Aorta (tissue), 5 donors: ENCODE measurements at regions not wholly inside any gene's neighbourhood (a gene's known extent, or its start where the extent isn't known, plus 50 kb on each side); places are given as distances from the start of the nearest gene placed in this dataset.

Source experiments
- ATAC-seq: fragments of 200-7000 bp; cut with Tn5 transposase; one replicate; pipeline ENCODE4 v1.9.1; 2022; ENCODE audit warnings: moderate library complexity; ENCODE audit not compliant: low FRiP score
- DNase-seq, 2 donors: peaks; one replicate each; pipeline ENCODE4 v3.0.0-alpha.2; 2020
- H3K27ac ChIP-seq, 2 donors: one replicate each; pipeline ENCODE4 v1.5.1; 2013; ENCODE audit warnings: low read length in 2 of 2, mild to moderate bottlenecking in 2 of 2, moderate library complexity in 2 of 2, control low read depth in 1 of 2, inconsistent platforms in 1 of 2, low read depth in 1 of 2
- H3K27me3 ChIP-seq, 2 donors: one replicate each; pipeline ENCODE4 v1.6.1; 2013; ENCODE audit warnings: control low read depth in 1 of 2, low read length in 1 of 2, mild to moderate bottlenecking in 1 of 2, moderate library complexity in 1 of 2; ENCODE audit not compliant: insufficient read depth in 2 of 2, control insufficient read depth in 1 of 2
- H3K36me3 ChIP-seq, 2 donors: one replicate each; pipeline ENCODE4 v1.6.1; 2013; ENCODE audit warnings: control low read depth in 1 of 2, low read length in 1 of 2, mild to moderate bottlenecking in 1 of 2; ENCODE audit not compliant: insufficient read depth in 2 of 2, control insufficient read depth in 1 of 2
- H3K4me1 ChIP-seq, 2 donors: one replicate each; pipeline ENCODE4 v1.6.1; 2013; ENCODE audit warnings: low read length in 2 of 2, control low read depth in 1 of 2, mild to moderate bottlenecking in 1 of 2, moderate library complexity in 1 of 2; ENCODE audit not compliant: insufficient read depth in 2 of 2, control insufficient read depth in 1 of 2
- H3K4me3 ChIP-seq, 2 donors: one replicate each; pipeline ENCODE4 v1.5.1; 2013; ENCODE audit warnings: low read length in 2 of 2, control low read depth in 1 of 2, mild to moderate bottlenecking in 1 of 2
- H3K9me3 ChIP-seq: one replicate; pipeline ENCODE4 v1.6.1; 2013; ENCODE audit warnings: mild to moderate bottlenecking, low read length; ENCODE audit not compliant: control insufficient read depth
- WGBS, 2 donors: extraction: QIAGEN DNeasy Blood & Tissue Kit; methylation state at CpG; one replicate each; pipeline ENCODE4 v1.1.7; 2013; 5-methylcytosine and 5-hydroxymethylcytosine counted together
- intact Hi-C, 2 donors: fragments of 100-400 bp; cut with DNase I; formaldehyde crosslinking; loops; one replicate each; pipeline versions ENCODE4 v1.14.2 to v1.15.0; 2022
- donor health status: healthy with polysubstance abuse.
- donor health status: Bipolar disorder and iron deficiency.
- donor health status: DM: no; HTN: no; CAD: no.
- donor health status: DM: no; HTN: no; CAD: no.
- donor health status: DM: yes; HTN: yes; CAD: no.

DNA sequence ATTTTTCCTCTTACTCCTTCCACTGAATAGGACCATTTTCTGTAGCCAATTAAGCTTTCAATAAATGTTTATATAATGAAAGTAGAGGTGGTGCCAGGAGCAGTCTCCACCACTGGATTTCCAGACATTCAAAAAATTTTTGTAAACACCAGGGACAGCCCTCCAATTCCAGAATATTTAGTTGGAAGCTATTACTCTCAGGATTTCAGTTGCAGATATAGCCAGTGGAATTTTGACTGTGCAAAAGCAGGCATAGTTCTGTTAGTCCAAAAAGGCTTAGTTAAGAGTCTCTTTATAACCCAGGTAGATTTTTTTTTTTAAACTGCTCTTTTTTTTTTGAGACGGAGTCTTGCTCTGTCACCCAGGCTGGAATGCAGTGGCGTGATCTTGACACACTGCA, 138.1 kb upstream of the DMRT1 start:
- intact Hi-C loops, result no loop called here
- peaks cover 0 to 16% of the 10 kb centered on the region in 2 donors for H3K4me1 ChIP-seq
- WGBS, 2 donors, result 7 to 10% methylated on average over 2 of the region's 2 CpGs

GRCh38 chr9:706073-706472, 135.4 kb upstream of the DMRT1 start:
- H3K4me3 ChIP-seq, result no peak overlapping the region
- no peak for ATAC-seq
- no peaks in the 10 kb centered on the region for H3K9me3 ChIP-seq
- H3K27me3 ChIP-seq, result no peaks in the 10 kb centered on the region
- DNase-seq, result no peak
- peak overlapping the region in 1 of 2 donors; percentile 97 for H3K27ac ChIP-seq
- intact Hi-C loops, result no loop called here
- 24 to 28% methylated on average over 2 of the region's 2 CpGs for WGBS, 2 donors
- H3K4me1 ChIP-seq, result peaks cover 0 to 3% of the 10 kb centered on the region in 2 donors
- H3K36me3 ChIP-seq, result peaks cover 0 to 3% of the 10 kb centered on the region in 2 donors

More for the DNA sequence above, 138.1 kb upstream of the DMRT1 start:
- H3K36me3 ChIP-seq, result peaks cover 0 to 1% of the 10 kb centered on the region in 2 donors
- DNase-seq, result no peak
- no peak overlapping the region for H3K4me3 ChIP-seq
- H3K9me3 ChIP-seq, result no peaks in the 10 kb centered on the region
- no peaks in the 10 kb centered on the region for H3K27me3 ChIP-seq
- peak overlapping the region in 1 of 2 donors; percentile 50 for H3K27ac ChIP-seq
- ATAC-seq, result peak; percentile 47

GRCh38 chr9:706606-707459, 134.7 kb upstream of the DMRT1 start:
- Histone ChIP-seq H3K27me3 (no peaks in the 10 kb centered on the region), H3K9me3 (no peaks in the 10 kb centered on the region), H3K36me3 (peaks cover 0 to 5% of the 10 kb centered on the region in 2 donors), H3K4me3 (peak overlapping the region; percentile 31 to 37), H3K27ac (peak overlapping the region; percentile 70 to 98), H3K4me1 (peaks cover 0 to 3% of the 10 kb centered on the region in 2 donors)
- ATAC-seq (peak; percentile 81), DNase-seq (peak; percentile 87 to 92)
- WGBS, 2 donors, result 0 to 2% methylated on average over 40 to 51 of the region's 51 CpGs
- intact Hi-C loops, result no loop called here

DNA sequence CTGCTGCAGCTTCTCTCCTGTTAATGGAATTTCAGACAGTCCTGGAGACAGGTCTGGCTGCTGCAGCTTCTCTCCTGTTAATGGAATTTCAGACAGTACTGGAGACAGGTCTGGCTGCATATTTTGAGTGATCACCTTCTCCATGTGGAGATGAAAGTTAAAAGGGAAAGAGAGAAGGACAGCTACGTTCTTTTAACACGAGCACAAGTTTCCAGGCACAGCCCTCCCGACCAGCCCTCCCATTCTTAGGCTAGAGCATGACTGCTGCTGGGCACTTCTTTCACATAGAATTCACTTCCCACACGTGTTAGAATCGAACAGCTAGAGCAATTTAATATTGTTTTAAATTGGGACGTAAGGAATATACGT, 133.3 kb upstream of the DMRT1 start:
- WGBS, 2 donors, result 0 to 3% methylated on average over 7 of the region's 7 CpGs
- no peaks in the 10 kb centered on the region for H3K9me3 ChIP-seq
- peaks cover 0 to 3% of the 10 kb centered on the region in 2 donors for H3K4me1 ChIP-seq
- H3K4me3 ChIP-seq, result peak overlapping the region; percentile 75 to 89
- no peaks in the 10 kb centered on the region for H3K27me3 ChIP-seq
- peaks cover 0 to 9% of the 10 kb centered on the region in 2 donors for H3K36me3 ChIP-seq
- intact Hi-C loops, result no loop called here
- ATAC-seq (no peak), DNase-seq (no peak)
- peak overlapping the region; percentile 65 to 93 for H3K27ac ChIP-seq

DNA sequence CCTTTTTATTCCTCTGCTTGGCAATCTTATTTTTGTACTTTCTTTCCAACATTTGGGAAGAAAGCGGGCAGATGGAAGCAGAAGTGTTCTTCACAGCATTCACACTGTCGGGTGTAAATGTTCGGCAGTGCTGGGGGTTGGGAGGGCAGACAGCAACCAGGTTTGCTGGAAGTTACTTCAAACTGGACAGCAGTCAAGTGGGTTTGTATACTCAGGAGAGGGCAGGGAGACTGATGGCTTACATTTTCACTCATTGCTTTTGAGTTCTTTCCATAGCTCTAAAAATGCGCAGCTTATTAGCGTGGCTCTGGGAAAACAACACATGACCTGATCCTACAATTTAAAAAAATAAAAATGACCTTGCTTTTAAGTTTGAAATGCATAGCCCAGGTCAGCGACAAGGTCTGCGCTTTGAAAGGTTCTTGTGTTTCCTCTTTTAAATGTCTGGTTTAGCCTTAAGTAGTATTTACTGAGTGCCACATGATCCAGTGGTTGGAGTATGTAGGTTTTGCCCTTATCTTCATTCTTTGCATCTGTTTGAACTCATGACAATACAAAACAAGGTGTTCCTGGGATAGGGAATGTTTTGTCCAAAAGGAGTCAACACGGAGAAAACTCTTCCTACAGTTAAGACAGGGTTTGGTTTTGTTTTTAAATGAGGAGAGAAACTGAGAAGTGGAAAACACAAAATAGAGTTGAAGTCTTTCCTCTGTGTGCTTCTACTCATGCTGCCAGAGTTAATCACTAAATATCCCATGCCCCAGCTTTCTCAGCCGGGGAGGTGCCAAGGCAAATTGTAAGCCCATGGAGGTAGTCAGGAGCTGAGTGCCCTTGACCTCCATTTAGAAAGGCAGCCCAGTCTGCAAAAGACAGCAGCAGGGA, 132.7 kb upstream of the DMRT1 start:
- Histone ChIP-seq H3K4me1 (peaks cover 0 to 3% of the 10 kb centered on the region in 2 donors), H3K27ac (peak overlapping the region; percentile 65 to 93), H3K9me3 (no peaks in the 10 kb centered on the region), H3K27me3 (no peaks in the 10 kb centered on the region), H3K36me3 (peaks cover 0 to 9% of the 10 kb centered on the region in 2 donors), H3K4me3 (peak overlapping the region; percentile 75 to 89)
- ATAC-seq (peak; percentile 47), DNase-seq (no peak)
- WGBS, 2 donors, result 2 to 4% methylated on average over 9 of the region's 9 CpGs
- intact Hi-C loops, result no loop called here

GRCh38 chr9:710951-711745, 130.3 kb upstream of the DMRT1 start:
- no peak for DNase-seq
- no peaks in the 10 kb centered on the region for H3K27me3 ChIP-seq
- intact Hi-C loops, result loop anchor here in 1 of 2 donors (5.0 kb wide), 1 partner anchor 41 kb away; no protein-coding TSS in a partner anchor
- peak overlapping the region in 1 of 2 donors; percentile 74 for H3K4me3 ChIP-seq
- ATAC-seq, result no peak
- WGBS, 2 donors, result 55 to 67% methylated on average over 14 of the region's 14 CpGs
- peaks cover 0 to 3% of the 10 kb centered on the region in 2 donors for H3K4me1 ChIP-seq
- peak overlapping the region; percentile 78 to 99 for H3K27ac ChIP-seq
- H3K9me3 ChIP-seq, result no peaks in the 10 kb centered on the region
- peaks cover 0 to 9% of the 10 kb centered on the region in 2 donors for H3K36me3 ChIP-seq

GRCh38 chr9:711761-712553, 129.5 kb upstream of the DMRT1 start:
- no peak for DNase-seq
- peaks cover 0 to 3% of the 10 kb centered on the region in 2 donors for H3K4me1 ChIP-seq
- H3K36me3 ChIP-seq, result peaks cover 0 to 9% of the 10 kb centered on the region in 2 donors
- no peaks in the 10 kb centered on the region for H3K27me3 ChIP-seq
- H3K27ac ChIP-seq, result peak overlapping the region; percentile 78 to 99
- H3K9me3 ChIP-seq, result no peaks in the 10 kb centered on the region
- no peak for ATAC-seq
- peak overlapping the region; percentile 13 to 74 for H3K4me3 ChIP-seq
- intact Hi-C loops, result loop anchor here in 1 of 2 donors (5.0 kb wide), 1 partner anchor 40 kb away; no protein-coding TSS in a partner anchor
- WGBS, 2 donors, result 7 to 14% methylated on average over 22 of the region's 22 CpGs
